Mesodermal cell (in vitro differentiated cells): ENCODE measurements at regions not wholly inside any gene's neighbourhood (a gene's known extent, or its start where the extent isn't known, plus 50 kb on each side); places are given as distances from the start of the nearest gene placed in this dataset.
A peak's percentile ranks its signal among the peaks of the same experiment; 100 is the strongest.

ENCODE experiments used
- H3K27ac ChIP-seq: 2 replicates; pipeline ENCODE4 v1.7.0; 2013; ENCODE audit warnings: mild to moderate bottlenecking, low read depth, low read length, moderate library complexity; ENCODE audit not compliant: severe bottlenecking
- H3K36me3 ChIP-seq: 2 replicates; pipeline ENCODE4 v1.7.1; 2013; ENCODE audit warnings: mild to moderate bottlenecking, low read length, moderate library complexity; ENCODE audit not compliant: control insufficient read depth, insufficient read depth
- H3K4me1 ChIP-seq: one replicate; pipeline ENCODE4 v1.7.1; 2013; ENCODE audit warnings: mild to moderate bottlenecking, low read length; ENCODE audit not compliant: insufficient read depth, control insufficient read depth, poor library complexity, severe bottlenecking
- H3K4me3 ChIP-seq: 2 replicates; pipeline ENCODE4 v1.7.0; 2013; ENCODE audit warnings: low read length, control low read depth, mild to moderate bottlenecking; ENCODE audit not compliant: insufficient read depth, poor library complexity, severe bottlenecking; ENCODE audit errors: extremely low read depth
- H3K9me3 ChIP-seq: 2 replicates; pipeline ENCODE4 v1.7.1; 2013; ENCODE audit warnings: mild to moderate bottlenecking, low read length, moderate library complexity; ENCODE audit not compliant: control insufficient read depth
- WGBS, 2 experiments: methylation state at CpG; one replicate each; pipeline ENCODE4 v1.1.5; 2013; ENCODE audit warnings: missing lambda C conversion rate in 2 of 2; ENCODE audit not compliant: insufficient coverage in 2 of 2; 5-methylcytosine and 5-hydroxymethylcytosine counted together

DNA sequence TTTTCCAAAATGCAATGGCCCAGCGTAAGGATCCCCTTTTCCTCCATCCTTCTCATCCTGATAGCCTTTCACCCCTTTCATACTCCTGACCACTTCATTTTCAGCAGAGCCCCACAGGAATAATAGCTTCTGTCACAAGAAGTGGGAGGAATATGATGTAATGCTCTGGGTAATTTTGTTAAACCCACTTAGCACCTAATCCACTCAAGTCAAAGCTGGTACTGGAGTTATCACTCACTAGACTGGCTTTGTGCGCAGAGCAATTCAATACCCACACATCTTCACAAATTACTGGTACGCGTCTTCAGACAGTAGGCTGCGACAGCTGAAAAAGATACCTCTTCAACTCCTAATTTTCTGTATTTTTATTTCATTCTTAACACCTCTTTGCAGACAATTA lies 2232.8 kb upstream of the WWC1 start:
- no peaks in the 10 kb centered on the region for H3K9me3 ChIP-seq
- H3K4me3 ChIP-seq: no peak overlapping the region
- 98 to 99% methylated on average over 4 of the region's 5 CpGs for WGBS, 2 experiments
- no peaks in the 10 kb centered on the region for H3K4me1 ChIP-seq
- no peaks in the 10 kb centered on the region for H3K36me3 ChIP-seq
- H3K27ac ChIP-seq: no peak overlapping the region

DNA sequence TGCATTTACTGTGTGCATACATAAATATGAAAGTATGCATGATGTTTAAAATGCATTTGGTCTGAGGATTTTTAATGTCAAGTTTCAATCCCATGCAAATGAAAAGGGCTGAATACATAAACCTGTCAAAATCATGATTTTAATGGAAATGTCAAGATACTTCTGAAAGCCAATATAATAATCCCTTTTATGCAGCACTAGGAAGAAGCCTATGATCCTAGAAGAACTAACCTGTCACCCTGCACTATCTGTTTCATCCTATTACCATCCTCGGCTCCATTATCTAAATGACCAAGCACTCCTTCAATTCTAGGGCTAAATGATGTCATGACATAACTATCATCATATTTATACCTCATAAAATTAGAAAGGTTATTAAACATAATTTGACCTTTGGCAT lies 2229.4 kb upstream of the WWC1 start:
- Histone ChIP-seq H3K4me3 (no peak overlapping the region), H3K9me3 (no peaks in the 10 kb centered on the region), H3K36me3 (no peaks in the 10 kb centered on the region), H3K4me1 (no peaks in the 10 kb centered on the region), H3K27ac (no peak overlapping the region)
- 71 to 100% methylated on average over 1 of the region's 1 CpG for WGBS, 2 experiments

DNA sequence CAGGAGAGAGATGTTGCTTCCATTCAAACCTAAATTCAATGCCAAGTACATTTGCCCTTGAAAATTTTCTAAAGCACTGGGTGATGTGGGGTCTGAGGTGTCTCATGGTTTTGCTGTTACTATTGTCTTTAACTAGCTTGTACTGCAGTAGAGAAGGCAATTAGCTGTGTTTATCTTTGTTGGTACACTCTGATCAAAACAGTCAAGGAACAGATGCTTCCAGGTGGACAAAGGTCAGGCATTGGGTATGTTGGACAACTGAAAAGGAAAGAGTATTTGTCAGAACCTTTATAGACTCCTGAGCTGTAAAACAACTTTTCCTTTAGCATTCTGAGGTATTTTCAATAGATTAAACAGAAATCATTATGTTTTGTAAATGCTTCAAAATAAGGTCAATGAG lies 2228.7 kb upstream of the WWC1 start:
- Histone ChIP-seq H3K27ac (no peak overlapping the region), H3K9me3 (no peaks in the 10 kb centered on the region), H3K4me1 (no peaks in the 10 kb centered on the region), H3K36me3 (no peaks in the 10 kb centered on the region), H3K4me3 (no peak overlapping the region)

DNA sequence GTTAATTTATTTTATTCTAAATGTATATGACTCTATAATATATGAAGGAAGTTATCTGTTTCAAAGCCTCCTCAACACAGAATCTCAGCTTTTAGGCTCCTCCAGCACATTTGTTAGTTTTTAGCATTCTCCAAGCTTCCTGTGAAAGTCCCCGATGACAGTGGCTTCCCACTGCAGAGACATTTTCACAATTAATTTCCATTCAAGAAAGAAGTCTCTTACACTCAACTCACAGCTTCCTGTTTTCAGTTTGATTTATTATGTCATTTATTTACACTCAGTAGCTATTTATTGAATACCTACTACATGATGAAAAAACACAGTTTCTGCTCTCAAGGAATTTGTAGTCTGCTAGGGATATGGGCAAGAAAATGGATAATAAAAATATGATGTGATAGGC lies 2228.2 kb upstream of the WWC1 start:
- H3K27ac ChIP-seq: no peak overlapping the region
- no peaks in the 10 kb centered on the region for H3K36me3 ChIP-seq
- H3K9me3 ChIP-seq: no peaks in the 10 kb centered on the region
- no peak overlapping the region for H3K4me3 ChIP-seq
- no peaks in the 10 kb centered on the region for H3K4me1 ChIP-seq
- 67% methylated on average over 1 of the region's 1 CpG; no CpG with 5 or more reads in 1 of the 2 experiments for WGBS, 2 experiments

DNA sequence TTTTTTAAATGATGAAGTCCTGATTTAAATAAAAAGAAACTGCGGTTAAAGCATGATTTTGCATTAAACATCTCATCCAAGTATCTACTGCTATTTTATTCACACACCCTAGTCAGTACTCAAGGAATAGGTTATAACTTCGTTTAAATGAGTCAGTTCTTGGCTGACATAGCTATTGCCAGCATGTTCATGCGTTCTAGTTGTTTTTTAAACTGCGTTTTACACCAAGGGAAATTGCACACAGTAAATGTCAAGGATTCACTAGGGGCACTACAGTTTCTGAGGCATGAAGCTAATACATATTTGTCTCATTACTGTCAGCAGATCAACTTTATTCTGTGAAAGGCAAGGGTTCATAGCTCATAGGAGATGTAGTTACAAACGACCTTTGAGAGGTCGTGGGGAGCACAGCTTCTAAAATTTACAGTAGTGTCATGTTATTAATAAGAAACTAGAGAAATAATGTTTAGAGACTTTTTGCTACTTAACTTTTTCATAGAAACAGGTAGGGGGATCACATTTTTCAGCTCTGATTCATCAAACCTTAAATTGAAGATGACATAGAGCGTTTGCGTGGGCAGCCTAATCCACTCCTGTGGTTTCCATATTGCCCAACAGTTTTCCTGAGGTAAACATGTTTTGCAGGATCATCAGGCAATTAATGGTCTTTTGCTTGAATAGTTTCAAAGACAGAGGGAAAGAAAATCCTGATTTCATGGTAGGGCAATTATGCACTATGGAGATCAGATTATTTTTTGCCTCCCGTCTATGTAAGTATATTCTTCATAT lies 2222.7 kb upstream of the WWC1 start:
- Histone ChIP-seq H3K4me3 (no peak overlapping the region), H3K36me3 (no peaks in the 10 kb centered on the region), H3K9me3 (no peaks in the 10 kb centered on the region), H3K27ac (no peak overlapping the region), H3K4me1 (no peaks in the 10 kb centered on the region)
- WGBS, 2 experiments: 92 to 96% methylated on average over 6 to 7 of the region's 9 CpGs

DNA sequence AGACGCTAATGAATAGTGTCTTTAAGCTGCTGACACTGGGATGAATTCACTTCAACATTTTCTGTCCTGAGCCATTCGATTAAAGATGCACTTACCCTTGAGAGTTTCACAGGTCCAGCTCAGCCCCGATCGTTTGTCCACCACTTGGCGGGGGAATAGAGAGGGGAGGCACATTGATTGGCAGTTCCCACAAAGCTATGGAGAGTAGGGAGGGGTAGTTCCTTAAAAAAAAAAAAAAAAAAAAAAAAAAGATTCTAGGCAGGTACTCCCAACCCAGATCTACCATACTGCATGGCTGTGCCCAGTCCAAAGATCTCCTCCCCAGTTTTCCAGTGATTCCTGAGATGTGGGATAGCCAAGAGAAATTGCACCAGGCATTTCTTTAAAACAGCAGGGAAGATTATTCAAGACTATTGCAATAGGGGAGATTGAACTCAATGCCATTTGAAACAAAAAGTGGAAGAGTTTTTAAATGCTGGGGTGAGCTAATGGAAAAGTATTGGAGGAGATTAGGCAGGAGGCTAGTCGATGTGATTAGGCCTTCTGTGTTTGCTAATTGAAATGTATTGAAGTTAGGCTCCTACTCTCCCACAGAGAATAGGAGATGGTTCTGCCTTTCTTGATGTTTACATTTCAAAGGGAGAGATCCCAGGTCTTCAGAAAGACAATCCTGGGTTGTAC lies 2217.4 kb upstream of the WWC1 start:
- no peaks in the 10 kb centered on the region for H3K36me3 ChIP-seq
- no peak overlapping the region for H3K4me3 ChIP-seq
- peak overlapping the region; percentile 92 for H3K27ac ChIP-seq
- WGBS, 2 experiments: 22 to 67% methylated on average over 3 to 5 of the region's 6 CpGs
- H3K9me3 ChIP-seq: no peaks in the 10 kb centered on the region
- H3K4me1 ChIP-seq: peaks cover 10% of the 10 kb centered on the region

DNA sequence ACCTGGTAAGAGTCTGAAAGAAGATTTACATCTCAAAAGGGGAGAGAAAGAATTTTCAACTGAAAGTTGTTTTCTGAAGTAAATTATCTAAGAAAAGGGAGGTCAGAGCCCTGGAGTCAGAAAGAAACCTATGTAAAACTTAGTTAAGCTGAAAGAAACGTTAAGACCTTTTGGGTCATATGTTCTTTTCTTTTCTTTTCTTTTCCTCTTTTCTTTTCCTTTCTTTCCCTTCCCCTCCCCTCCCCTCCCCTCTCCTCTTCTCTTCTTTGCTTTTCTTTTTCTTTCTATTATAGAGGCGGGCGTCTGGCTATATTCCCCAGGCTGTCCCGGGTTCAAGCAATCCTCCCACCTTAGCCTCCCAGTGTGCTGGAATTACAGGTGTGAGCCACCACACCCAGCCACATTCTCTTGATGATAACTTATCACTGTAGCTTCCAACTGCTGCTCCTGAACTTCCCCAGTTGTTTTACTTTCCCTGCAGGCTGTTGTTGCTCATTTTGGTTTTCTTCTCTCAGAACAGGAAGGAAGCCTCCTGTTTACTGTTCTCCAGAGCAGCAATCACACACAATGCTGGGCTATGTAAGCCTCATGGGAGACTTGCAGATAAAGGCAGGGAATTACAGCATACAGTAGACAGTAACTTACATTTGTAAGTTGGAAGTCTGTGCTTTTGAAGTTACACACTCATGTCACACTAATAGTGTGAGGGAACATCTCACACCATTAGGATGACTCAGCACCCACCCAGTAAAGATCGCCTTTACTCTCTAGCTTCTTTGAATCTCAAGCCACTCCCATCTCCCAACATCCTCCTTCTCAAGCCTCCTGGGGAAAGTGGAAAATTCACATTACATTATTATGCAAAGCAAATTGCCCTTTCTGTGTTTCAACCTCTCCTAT lies 2216.6 kb upstream of the WWC1 start:
- no peaks in the 10 kb centered on the region for H3K36me3 ChIP-seq
- 0% methylated on average over 2 of the region's 5 CpGs for WGBS, 2 experiments

DNA sequence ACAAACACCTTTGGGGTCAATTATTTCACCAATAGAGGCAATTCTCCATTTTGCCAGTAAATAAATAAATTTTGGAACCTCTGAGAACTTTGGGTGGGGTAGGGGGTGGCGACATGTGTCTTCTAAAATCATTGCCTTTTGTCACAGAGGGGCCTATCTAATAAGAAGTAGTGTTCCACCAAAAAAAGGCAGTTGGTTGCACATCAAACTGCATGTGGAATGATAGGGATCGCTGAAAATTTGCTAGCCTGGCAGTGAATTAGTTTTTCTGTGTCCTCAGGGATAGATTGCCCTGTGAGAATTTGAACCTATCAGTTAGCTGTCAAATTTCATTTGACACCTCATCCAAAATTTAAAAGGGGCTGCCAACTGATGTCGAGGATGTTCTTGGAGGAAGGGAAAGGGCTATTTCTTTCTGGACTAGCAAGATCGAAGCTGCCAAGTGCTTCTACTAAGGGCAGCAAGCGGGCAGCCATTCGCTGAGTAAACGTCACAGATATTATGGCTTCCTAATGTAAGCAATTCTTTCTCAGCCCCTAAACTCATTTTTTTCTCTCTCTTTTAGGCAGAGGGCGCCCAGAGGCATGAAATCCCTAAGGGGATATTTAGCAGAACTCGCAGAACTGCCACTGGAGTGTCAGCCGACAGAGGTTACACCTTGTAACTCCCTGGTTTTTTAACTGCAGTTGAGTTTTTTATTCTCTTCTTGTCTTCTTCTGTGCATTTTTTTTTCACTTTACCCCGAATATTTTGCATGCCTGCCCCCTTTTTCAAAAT lies 2208.1 kb upstream of the WWC1 start:
- WGBS, 2 experiments: 63 to 71% methylated on average over 7 to 9 of the region's 11 CpGs
- H3K4me1 ChIP-seq: peaks cover 8% of the 10 kb centered on the region
- H3K4me3 ChIP-seq: no peak overlapping the region
- H3K36me3 ChIP-seq: no peaks in the 10 kb centered on the region
- no peaks in the 10 kb centered on the region for H3K9me3 ChIP-seq
- peak overlapping the region; percentile 44 for H3K27ac ChIP-seq

More for the DNA sequence above, 2216.6 kb upstream of the WWC1 start:
- H3K27ac ChIP-seq: peak overlapping the region; percentile 92
- no peak overlapping the region for H3K4me3 ChIP-seq
- H3K9me3 ChIP-seq: no peaks in the 10 kb centered on the region
- H3K4me1 ChIP-seq: peaks cover 10% of the 10 kb centered on the region

DNA sequence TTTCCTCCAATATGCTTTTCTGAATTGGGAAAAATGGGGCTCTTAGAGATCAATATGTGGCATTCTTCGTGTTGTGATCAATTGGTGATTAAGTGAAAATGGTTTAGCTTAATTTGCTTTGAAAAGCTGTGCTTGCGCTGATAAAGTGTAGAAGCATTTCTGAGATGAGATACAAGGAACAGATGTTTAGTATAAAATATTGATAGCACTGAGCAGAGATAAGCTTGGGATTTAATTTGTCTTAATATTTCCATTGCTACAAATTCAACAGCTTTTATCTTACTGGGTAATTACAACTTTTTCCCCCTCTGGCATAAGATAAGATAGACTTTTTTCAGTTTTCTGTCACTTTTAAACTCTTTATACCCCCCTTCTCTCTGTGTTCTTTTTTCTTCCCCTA lies 2204.9 kb upstream of the WWC1 start:
- no peak overlapping the region for H3K27ac ChIP-seq
- WGBS, 2 experiments: 100% methylated on average over 1 to 2 of the region's 2 CpGs
- H3K4me1 ChIP-seq: peaks cover 4% of the 10 kb centered on the region
- H3K9me3 ChIP-seq: no peaks in the 10 kb centered on the region
- no peaks in the 10 kb centered on the region for H3K36me3 ChIP-seq
- H3K4me3 ChIP-seq: no peak overlapping the region

DNA sequence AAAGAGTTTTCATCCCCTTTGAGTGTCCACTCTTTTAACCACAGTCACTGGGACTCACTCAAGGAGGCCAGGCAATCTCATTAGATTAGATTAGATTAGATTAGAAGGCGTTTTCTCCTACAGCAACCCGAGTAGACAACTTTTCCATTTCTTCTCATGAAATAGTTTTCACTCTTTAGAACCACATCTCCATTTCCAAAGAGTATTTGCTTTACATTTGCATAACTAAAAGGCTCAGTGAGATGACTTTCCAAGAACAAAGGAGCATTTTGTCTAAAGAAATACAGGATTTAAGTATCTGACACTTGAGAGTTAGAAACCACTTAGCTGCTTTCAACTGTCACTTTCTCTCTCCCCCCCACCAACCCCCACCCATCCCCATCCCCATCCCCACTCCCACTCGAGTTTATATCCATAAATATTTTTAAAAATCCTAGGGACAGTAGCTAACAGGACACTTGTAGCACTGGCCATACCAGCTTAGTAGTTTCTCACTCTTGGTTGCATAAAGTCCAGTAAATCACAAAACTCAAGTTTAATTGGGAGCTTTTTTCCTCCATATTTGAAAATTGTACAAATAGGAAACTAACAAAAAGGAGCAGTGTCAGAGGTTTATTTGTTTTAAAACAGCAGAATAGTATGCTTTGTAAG lies 2202.9 kb upstream of the WWC1 start:
- Histone ChIP-seq H3K4me3 (no peak overlapping the region), H3K27ac (no peak overlapping the region), H3K9me3 (peaks cover under 1% of the 10 kb centered on the region), H3K36me3 (no peaks in the 10 kb centered on the region), H3K4me1 (peaks cover 4% of the 10 kb centered on the region)
- WGBS, 2 experiments: 0% methylated on average over 1 of the region's 3 CpGs; no CpG with 5 or more reads in 1 of the 2 experiments
